H1 (cell line): ENCODE measurements at regions not wholly inside any gene's neighbourhood (a gene's known extent, or its start where the extent isn't known, plus 50 kb on each side); places are given as distances from the start of the nearest gene placed in this dataset.

Experiments used
- BRCA1 ChIP-seq: IDR thresholded peaks from 2 replicates; pipeline ENCODE4 v1.6.1; 2012; ENCODE audit warnings: low read depth, low read length, improper control_type of control experiment
- CBX8 ChIP-seq: fragments of 300-800, 300-1000 bp; sonication (generic); IDR thresholded peaks from 2 replicates; pipeline ENCODE4 v1.7.1; 2016; ENCODE audit warnings: low read depth, low read length, borderline replicate concordance
- CEBPB ChIP-seq: IDR thresholded peaks from 2 replicates; pipeline ENCODE4 v1.6.1; 2012; ENCODE audit warnings: low read depth, low read length
- HDAC2 ChIP-seq, 2 experiments: fragments of 300-600 bp in 1 of 2; sonication (generic) in 1 of 2; IDR thresholded peaks; 2 replicates each; pipeline ENCODE4 v1.6.1; 2011 to 2012; ENCODE audit warnings: low read depth in 2 of 2, low read length in 2 of 2, mild to moderate bottlenecking in 2 of 2, moderate library complexity in 2 of 2, borderline replicate concordance in 1 of 2, inconsistent platforms in 1 of 2
- RBBP5 ChIP-seq: IDR thresholded peaks from 2 replicates; pipeline ENCODE4 v1.7.1; 2012; ENCODE audit warnings: low read depth, mild to moderate bottlenecking, inconsistent platforms, low read length, moderate library complexity, borderline replicate concordance

- TF ChIP-seq CBX8 (no peak), BRCA1 (no peak), HDAC2 (IDR thresholded peaks at IDR 0.05; ENCODE audit: borderline replicate concordance in 1 of 2, low read depth in 2 of 2, low read length in 2 of 2) (no peak), RBBP5 (no peak), CEBPB (no peak)
- TF ChIP-seq, all 59 proteins: peak for 0
Observed at GRCh38 chr1:76005765-76006164, 68.8 kb upstream of the ST6GALNAC3 start (continued).
